Erythroblast (primary cell): ENCODE measurements at regions not wholly inside any gene's neighbourhood (a gene's known extent, or its start where the extent isn't known, plus 50 kb on each side); places are given as distances from the start of the nearest gene placed in this dataset.

Experiments used
- GATA1 ChIP-seq: IDR thresholded peaks from 2 replicates; pipeline ENCODE4 v1.6.1; 2011; ENCODE audit warnings: low read depth, mild to moderate bottlenecking, control low read depth, low read length, moderate library complexity
- POLR2A ChIP-seq: IDR thresholded peaks from 2 replicates; pipeline ENCODE4 v1.6.1; 2011; ENCODE audit warnings: mild to moderate bottlenecking, low read length

DNA sequence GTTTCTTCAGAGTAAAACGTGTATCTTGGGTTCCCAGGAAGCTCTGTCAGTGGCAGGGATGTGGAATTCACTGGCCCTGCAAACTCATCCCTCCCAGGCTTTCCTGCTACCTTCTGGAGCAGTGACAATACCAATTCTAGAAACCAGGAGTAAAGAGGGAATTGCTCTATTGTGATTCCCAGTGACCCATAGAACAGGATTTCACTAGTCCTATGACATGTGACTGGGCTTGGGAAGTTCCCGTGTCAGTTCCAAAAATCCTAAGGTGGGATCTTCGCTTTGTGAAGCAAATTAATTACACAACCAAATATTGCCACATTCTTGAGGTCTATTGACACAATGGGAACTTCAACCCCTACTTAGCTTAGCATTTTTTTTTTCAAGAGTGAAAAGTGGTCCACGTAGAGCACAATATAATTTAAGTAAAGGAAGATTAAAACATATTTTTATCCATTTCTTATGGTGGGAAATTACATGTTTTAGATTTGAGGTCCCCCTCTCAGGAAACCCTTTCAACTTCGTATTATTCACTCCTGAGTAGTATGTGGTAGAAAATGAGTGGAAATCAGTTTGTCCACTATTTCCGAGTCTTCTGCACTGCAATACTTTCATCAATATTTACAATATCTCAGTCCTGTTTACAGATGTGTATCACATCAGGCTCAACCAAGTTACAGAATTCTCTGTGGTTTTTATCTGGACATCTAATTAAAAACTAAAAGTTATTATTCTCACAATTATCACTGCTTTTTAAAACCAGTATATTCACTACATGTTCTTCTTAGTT lies 88.9 kb upstream of the SOX5 start:
- TF ChIP-seq POLR2A (no peak), GATA1 (no peak)
